Thymus (tissue), 11 donors: ENCODE measurements at regions not wholly inside any gene's neighbourhood (a gene's known extent, or its start where the extent isn't known, plus 50 kb on each side); places are given as distances from the start of the nearest gene placed in this dataset.
"Not testable (repeated sequence)": the region's sequence is repeated elsewhere in the genome, so short reads cannot be mapped to it uniquely, and the experiment has no call there.

Experiments
- DNase-seq, 9 donors: peaks; one replicate each; pipeline ENCODE4 v3.0.0-alpha.2; 2013; ENCODE audit warnings: low spot score in 9 of 9, low read depth in 6 of 9, missing footprints in 1 of 9
- H3K27ac ChIP-seq, 2 donors: one replicate each; pipeline ENCODE4 v1.5.1; 2013; ENCODE audit warnings: control low read depth in 1 of 2, low read depth in 1 of 2, low read length in 1 of 2, mild to moderate bottlenecking in 1 of 2, moderate library complexity in 1 of 2
- H3K27me3 ChIP-seq, 2 donors: one replicate each; pipeline ENCODE4 v1.5.1; 2013; ENCODE audit warnings: low read length in 1 of 2; ENCODE audit not compliant: control insufficient read depth in 2 of 2, insufficient read depth in 1 of 2
- H3K36me3 ChIP-seq, 2 donors: one replicate each; pipeline ENCODE4 v1.5.1; 2013; ENCODE audit warnings: low read length in 1 of 2, mild to moderate bottlenecking in 1 of 2, moderate library complexity in 1 of 2; ENCODE audit not compliant: control insufficient read depth in 2 of 2, insufficient read depth in 2 of 2
- H3K4me1 ChIP-seq, 2 donors: one replicate each; pipeline ENCODE4 v1.5.1; 2013; ENCODE audit warnings: low read length in 2 of 2; ENCODE audit not compliant: control insufficient read depth in 2 of 2, insufficient read depth in 2 of 2
- H3K4me3 ChIP-seq, 2 donors: one replicate each; pipeline ENCODE4 v1.5.1; 2013; ENCODE audit warnings: low read length in 2 of 2, control low read depth in 1 of 2, mild to moderate bottlenecking in 1 of 2
- H3K9me3 ChIP-seq, 2 donors: one replicate each; pipeline ENCODE4 v1.5.1; 2013; ENCODE audit warnings: low read length in 1 of 2, mild to moderate bottlenecking in 1 of 2; ENCODE audit not compliant: control insufficient read depth in 2 of 2, insufficient read depth in 1 of 2
- WGBS: extraction: QIAGEN DNeasy Blood & Tissue Kit; methylation state at CpG from one replicate; pipeline ENCODE4 v1.1.7; 2013; 5-methylcytosine and 5-hydroxymethylcytosine counted together
- donor health status: healthy.

GRCh38 chr16:72590151-72590937 lies 418.4 kb upstream of the PMFBP1 start:
- no peak overlapping the region for H3K4me3 ChIP-seq
- H3K9me3 ChIP-seq: peaks cover 0 to 2% of the 10 kb centered on the region in 2 donors
- DNase-seq: no peak
- WGBS: 96% methylated on average over 2 of the region's 2 CpGs
- no peaks in the 10 kb centered on the region for H3K4me1 ChIP-seq
- no peak overlapping the region for H3K27ac ChIP-seq
- H3K27me3 ChIP-seq: no peaks in the 10 kb centered on the region
- H3K36me3 ChIP-seq: no peaks in the 10 kb centered on the region

- 97% methylated on average over 2 of the region's 2 CpGs for WGBS
- H3K27ac ChIP-seq: no peak overlapping the region
- no peak for DNase-seq
- H3K9me3 ChIP-seq: no peaks in the 10 kb centered on the region
- H3K4me3 ChIP-seq: no peak overlapping the region
- H3K4me1 ChIP-seq: no peaks in the 10 kb centered on the region
- H3K27me3 ChIP-seq: no peaks in the 10 kb centered on the region
- H3K36me3 ChIP-seq: no peaks in the 10 kb centered on the region
Measured at GRCh38 chr16:72588551-72588950, 416.6 kb upstream of the PMFBP1 start.

- WGBS: 98% methylated on average over 9 of the region's 9 CpGs
- H3K4me1 ChIP-seq, DNase-seq, H3K27me3 ChIP-seq, H3K9me3 ChIP-seq, H3K4me3 ChIP-seq, H3K36me3 ChIP-seq, H3K27ac ChIP-seq: not testable (repeated sequence)
Measured at GRCh38 chr16:72578061-72578460, 406.1 kb upstream of the PMFBP1 start.

GRCh38 chr16:72576189-72576588 lies 404.2 kb upstream of the PMFBP1 start:
- WGBS: 97% methylated on average over 3 of the region's 3 CpGs
- no peaks in the 10 kb centered on the region for H3K4me1 ChIP-seq
- H3K27ac ChIP-seq: no peak overlapping the region
- H3K27me3 ChIP-seq: no peaks in the 10 kb centered on the region
- H3K9me3 ChIP-seq: peaks cover 0 to 3% of the 10 kb centered on the region in 2 donors
- no peak overlapping the region for H3K4me3 ChIP-seq
- no peak for DNase-seq
- H3K36me3 ChIP-seq: no peaks in the 10 kb centered on the region

- no peaks in the 10 kb centered on the region for H3K27me3 ChIP-seq
- WGBS: 97% methylated on average over 7 of the region's 7 CpGs
- H3K27ac ChIP-seq: no peak overlapping the region
Measured at GRCh38 chr16:72569677-72570076, 397.7 kb upstream of the PMFBP1 start.

GRCh38 chr16:72568502-72568901 lies 396.5 kb upstream of the PMFBP1 start:
- no peaks in the 10 kb centered on the region for H3K4me1 ChIP-seq
- no peak overlapping the region for H3K4me3 ChIP-seq
- H3K27me3 ChIP-seq: no peaks in the 10 kb centered on the region
- no peaks in the 10 kb centered on the region for H3K9me3 ChIP-seq
- no peak for DNase-seq
- H3K36me3 ChIP-seq: no peaks in the 10 kb centered on the region
- WGBS: 0% methylated on average over 1 of the region's 1 CpG
- no peak overlapping the region for H3K27ac ChIP-seq

More at GRCh38 chr16:72569677-72570076, 397.7 kb upstream of the PMFBP1 start:
- Histone ChIP-seq H3K9me3 (no peaks in the 10 kb centered on the region), H3K4me3 (no peak overlapping the region), H3K4me1 (no peaks in the 10 kb centered on the region), H3K36me3 (no peaks in the 10 kb centered on the region)
- DNase-seq: no peak

- Histone ChIP-seq H3K4me3 (no peak overlapping the region), H3K4me1 (no peaks in the 10 kb centered on the region), H3K27ac (no peak overlapping the region), H3K36me3 (no peaks in the 10 kb centered on the region), H3K9me3 (no peaks in the 10 kb centered on the region), H3K27me3 (no peaks in the 10 kb centered on the region)
- DNase-seq: no peak
- 93% methylated on average over 1 of the region's 1 CpG for WGBS
Measured at GRCh38 chr16:72566174-72566573, 394.2 kb upstream of the PMFBP1 start.

GRCh38 chr16:72565106-72565505 lies 393.2 kb upstream of the PMFBP1 start:
- Histone ChIP-seq H3K9me3 (no peaks in the 10 kb centered on the region), H3K4me1 (no peaks in the 10 kb centered on the region), H3K27me3 (no peaks in the 10 kb centered on the region), H3K4me3 (no peak overlapping the region), H3K27ac (no peak overlapping the region), H3K36me3 (no peaks in the 10 kb centered on the region)
- no peak for DNase-seq
- 96% methylated on average over 4 of the region's 4 CpGs for WGBS

- H3K36me3 ChIP-seq: no peaks in the 10 kb centered on the region
- H3K4me3 ChIP-seq: no peak overlapping the region
- DNase-seq: no peak
- no peak overlapping the region for H3K27ac ChIP-seq
- 93% methylated on average over 2 of the region's 2 CpGs for WGBS
- no peaks in the 10 kb centered on the region for H3K4me1 ChIP-seq
- H3K27me3 ChIP-seq: no peaks in the 10 kb centered on the region
- no peaks in the 10 kb centered on the region for H3K9me3 ChIP-seq
Measured at GRCh38 chr16:72560617-72561016, 388.7 kb upstream of the PMFBP1 start.
